Thyroid gland (tissue), 4 donors: ENCODE measurements at regions not wholly inside any gene's neighbourhood (a gene's known extent, or its start where the extent isn't known, plus 50 kb on each side); places are given as distances from the start of the nearest gene placed in this dataset.
"Not testable (repeated sequence)": the region's sequence is repeated elsewhere in the genome, so short reads cannot be mapped to it uniquely, and the experiment has no call there.

Source experiments
- POLR2A ChIP-seq, 2 donors: fragments of 450-650 bp; IDR thresholded peaks; one replicate each; pipeline ENCODE4 v1.6.1; 2017; ENCODE audit warnings: antibody characterized with exemption in 2 of 2, mild to moderate bottlenecking in 2 of 2, moderate library complexity in 1 of 2
- TF ChIP-seq, protein P1 (sequence below), 6 experiments: fragments of 200-600 bp in 3 of 6; fragments of 450-650 bp in 3 of 6; sonication (generic) in 3 of 6; IDR thresholded peaks; one replicate each; pipeline ENCODE4 v1.5.1; 2016 to 2019; ENCODE audit warnings: antibody characterized with exemption in 6 of 6, mild to moderate bottlenecking in 2 of 6, inconsistent platforms in 1 of 6, moderate library complexity in 1 of 6

- TF ChIP-seq, protein P1, sequence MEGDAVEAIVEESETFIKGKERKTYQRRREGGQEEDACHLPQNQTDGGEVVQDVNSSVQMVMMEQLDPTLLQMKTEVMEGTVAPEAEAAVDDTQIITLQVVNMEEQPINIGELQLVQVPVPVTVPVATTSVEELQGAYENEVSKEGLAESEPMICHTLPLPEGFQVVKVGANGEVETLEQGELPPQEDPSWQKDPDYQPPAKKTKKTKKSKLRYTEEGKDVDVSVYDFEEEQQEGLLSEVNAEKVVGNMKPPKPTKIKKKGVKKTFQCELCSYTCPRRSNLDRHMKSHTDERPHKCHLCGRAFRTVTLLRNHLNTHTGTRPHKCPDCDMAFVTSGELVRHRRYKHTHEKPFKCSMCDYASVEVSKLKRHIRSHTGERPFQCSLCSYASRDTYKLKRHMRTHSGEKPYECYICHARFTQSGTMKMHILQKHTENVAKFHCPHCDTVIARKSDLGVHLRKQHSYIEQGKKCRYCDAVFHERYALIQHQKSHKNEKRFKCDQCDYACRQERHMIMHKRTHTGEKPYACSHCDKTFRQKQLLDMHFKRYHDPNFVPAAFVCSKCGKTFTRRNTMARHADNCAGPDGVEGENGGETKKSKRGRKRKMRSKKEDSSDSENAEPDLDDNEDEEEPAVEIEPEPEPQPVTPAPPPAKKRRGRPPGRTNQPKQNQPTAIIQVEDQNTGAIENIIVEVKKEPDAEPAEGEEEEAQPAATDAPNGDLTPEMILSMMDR (IDR thresholded peaks at IDR 0.05), result not testable (repeated sequence)
- not testable (repeated sequence) for TF ChIP-seq POLR2A (IDR thresholded peaks at IDR 0.05)
These were observed 115.8 kb downstream of the RTP5 start for GRCh38 chr2:241985161-241985985.
